Natural killer cell (primary cell): ENCODE measurements at regions not wholly inside any gene's neighbourhood (a gene's known extent, or its start where the extent isn't known, plus 50 kb on each side); places are given as distances from the start of the nearest gene placed in this dataset.

Source experiments
- ATAC-seq, 3 donors: fragments of 150-1000 bp in 2 of 3; fragments of 200-7000 bp in 1 of 3; cut with Tn5 transposase; 1 replicate in 1 of 3; 2 replicates in 2 of 3; pipeline ENCODE4 v1.10.0; 2021; ENCODE audit warnings: mild to moderate bottlenecking in 2 of 3, moderate library complexity in 2 of 3
- DNase-seq, 2 donors: peaks; one replicate each; pipeline versions ENCODE4 v3.0.0 to v3.0.0-alpha.2; 2013 to 2021; ENCODE audit warnings: mixed read lengths in 1 of 2
- H3K27ac ChIP-seq: one replicate; pipeline ENCODE4 v1.5.1; 2013; ENCODE audit warnings: mild to moderate bottlenecking, low read length
- H3K27me3 ChIP-seq: one replicate; pipeline ENCODE4 v1.6.1; 2013; ENCODE audit warnings: low read length; ENCODE audit not compliant: control insufficient read depth, insufficient read depth
- H3K36me3 ChIP-seq: one replicate; pipeline ENCODE4 v1.6.1; 2013; ENCODE audit warnings: low read length; ENCODE audit not compliant: control insufficient read depth, insufficient read depth
- H3K4me1 ChIP-seq: one replicate; pipeline ENCODE4 v1.6.1; 2013; ENCODE audit warnings: low read length; ENCODE audit not compliant: control insufficient read depth, insufficient read depth
- H3K4me3 ChIP-seq: one replicate; pipeline ENCODE4 v1.5.1; 2013; ENCODE audit warnings: low read length
- H3K9me3 ChIP-seq: one replicate; pipeline ENCODE4 v1.6.1; 2013; ENCODE audit warnings: low read length; ENCODE audit not compliant: control insufficient read depth, insufficient read depth
- H3K27ac Mint-ChIP-seq, 2 donors: one replicate each; pipeline ENCODE4 v1.8.0; 2022; ENCODE audit warnings: mild to moderate bottlenecking in 2 of 2, mixed read lengths in 2 of 2, moderate library complexity in 1 of 2
- H3K27me3 Mint-ChIP-seq, 2 donors: one replicate each; pipeline ENCODE4 v1.8.0; 2022; ENCODE audit warnings: low read depth in 2 of 2, mixed read lengths in 2 of 2
- H3K36me3 Mint-ChIP-seq: one replicate; pipeline ENCODE4 v1.8.0; 2022; ENCODE audit warnings: mixed read lengths
- H3K4me1 Mint-ChIP-seq, 2 donors: one replicate each; pipeline ENCODE4 v1.8.0; 2022; ENCODE audit warnings: mixed read lengths in 2 of 2
- H3K4me3 Mint-ChIP-seq: one replicate; pipeline ENCODE4 v1.8.0; 2022; ENCODE audit warnings: mild to moderate bottlenecking, moderate library complexity, mixed read lengths
- H3K9me3 Mint-ChIP-seq, 2 donors: one replicate each; pipeline ENCODE4 v1.8.0; 2022; ENCODE audit warnings: mixed read lengths in 2 of 2
- WGBS: methylation state at CpG from one replicate; pipeline ENCODE4 v1.1.7; 2013; ENCODE audit warnings: missing lambda C conversion rate; ENCODE audit not compliant: insufficient coverage; 5-methylcytosine and 5-hydroxymethylcytosine counted together
- intact Hi-C: fragments of 100-400 bp; cut with micrococcal nuclease; formaldehyde crosslinking; loops from one replicate; pipeline ENCODE4 v1.14.2; 2022
- TF ChIP-seq, protein P1 (sequence below): fragments of 200-600 bp; IDR thresholded peaks from one replicate; pipeline ENCODE4 v1.8.0; 2022; ENCODE audit warnings: antibody characterized with exemption

DNA sequence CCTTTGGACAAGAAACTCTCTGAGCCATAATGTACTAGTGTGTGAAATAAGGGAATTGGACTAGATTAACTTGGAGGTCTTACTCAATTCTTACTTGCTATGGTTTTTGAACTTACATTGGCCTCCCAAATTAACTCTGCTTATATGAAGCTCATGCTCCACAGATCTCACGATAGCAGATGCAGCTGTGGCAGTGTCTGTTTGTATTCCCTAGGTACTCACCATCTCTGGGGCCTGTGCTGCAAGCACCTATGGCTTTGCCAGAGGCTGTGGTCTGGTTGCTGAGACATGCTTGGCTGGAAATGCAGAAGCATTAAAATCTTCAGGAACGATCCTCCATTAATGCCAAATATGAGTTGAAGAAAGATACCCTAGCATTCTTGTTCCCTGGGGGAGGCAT lies 112.8 kb downstream of the MSL3 start:
- H3K4me3 Mint-ChIP-seq = no peak overlapping the region
- intact Hi-C loops = no loop called here
- H3K4me1 Mint-ChIP-seq = no peaks in the 10 kb centered on the region
- H3K27ac ChIP-seq = no peak overlapping the region
- H3K27ac Mint-ChIP-seq = no peak overlapping the region
- no peaks in the 10 kb centered on the region for H3K9me3 ChIP-seq
- TF ChIP-seq, protein P1, sequence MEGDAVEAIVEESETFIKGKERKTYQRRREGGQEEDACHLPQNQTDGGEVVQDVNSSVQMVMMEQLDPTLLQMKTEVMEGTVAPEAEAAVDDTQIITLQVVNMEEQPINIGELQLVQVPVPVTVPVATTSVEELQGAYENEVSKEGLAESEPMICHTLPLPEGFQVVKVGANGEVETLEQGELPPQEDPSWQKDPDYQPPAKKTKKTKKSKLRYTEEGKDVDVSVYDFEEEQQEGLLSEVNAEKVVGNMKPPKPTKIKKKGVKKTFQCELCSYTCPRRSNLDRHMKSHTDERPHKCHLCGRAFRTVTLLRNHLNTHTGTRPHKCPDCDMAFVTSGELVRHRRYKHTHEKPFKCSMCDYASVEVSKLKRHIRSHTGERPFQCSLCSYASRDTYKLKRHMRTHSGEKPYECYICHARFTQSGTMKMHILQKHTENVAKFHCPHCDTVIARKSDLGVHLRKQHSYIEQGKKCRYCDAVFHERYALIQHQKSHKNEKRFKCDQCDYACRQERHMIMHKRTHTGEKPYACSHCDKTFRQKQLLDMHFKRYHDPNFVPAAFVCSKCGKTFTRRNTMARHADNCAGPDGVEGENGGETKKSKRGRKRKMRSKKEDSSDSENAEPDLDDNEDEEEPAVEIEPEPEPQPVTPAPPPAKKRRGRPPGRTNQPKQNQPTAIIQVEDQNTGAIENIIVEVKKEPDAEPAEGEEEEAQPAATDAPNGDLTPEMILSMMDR = no peak
- no peaks in the 10 kb centered on the region for H3K4me1 ChIP-seq
- no peak for DNase-seq
- no peaks in the 10 kb centered on the region for H3K27me3 ChIP-seq
- 58% methylated on average over 2 of the region's 2 CpGs for WGBS
- H3K9me3 Mint-ChIP-seq = peaks cover 0 to 3% of the 10 kb centered on the region in 2 donors
- no peaks in the 10 kb centered on the region for H3K36me3 Mint-ChIP-seq
- H3K27me3 Mint-ChIP-seq = peaks cover 0 to 13% of the 10 kb centered on the region in 2 donors
- no peak overlapping the region for H3K4me3 ChIP-seq
- no peak for ATAC-seq
- no peaks in the 10 kb centered on the region for H3K36me3 ChIP-seq

DNA sequence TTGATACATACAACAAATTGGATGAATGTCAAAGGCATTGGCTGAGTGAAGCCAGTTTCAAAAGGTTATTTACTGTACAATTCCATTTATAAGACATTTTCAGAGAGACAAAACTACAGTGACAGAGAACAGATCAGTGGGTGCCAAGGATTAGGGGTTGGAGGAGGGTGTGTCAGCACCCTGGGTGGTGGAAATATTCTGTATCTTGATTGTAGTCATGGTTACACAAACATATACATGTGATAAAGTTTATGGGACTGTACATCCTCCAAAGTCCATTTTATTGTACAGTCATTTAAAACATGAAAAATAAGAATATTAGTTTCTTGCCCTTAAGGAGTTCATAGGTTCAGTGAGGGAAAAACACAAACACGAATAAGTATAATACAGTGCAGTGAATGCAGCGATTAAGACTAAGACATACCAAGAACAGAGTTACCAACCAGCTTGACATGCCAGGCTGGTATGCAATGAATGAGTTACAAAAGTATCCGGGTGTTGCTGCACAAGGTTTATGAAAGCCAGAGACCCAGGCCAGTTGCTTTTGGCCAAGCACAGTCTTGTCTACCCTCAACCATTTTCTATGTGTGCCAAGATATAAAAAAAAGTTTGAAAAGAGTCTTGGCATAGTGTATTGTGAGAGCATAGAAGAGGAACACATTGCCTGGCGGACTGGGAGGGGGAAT lies 123.6 kb downstream of the MSL3 start:
- H3K27ac Mint-ChIP-seq = no peak overlapping the region
- WGBS = 95% methylated on average over 4 of the region's 4 CpGs

DNA sequence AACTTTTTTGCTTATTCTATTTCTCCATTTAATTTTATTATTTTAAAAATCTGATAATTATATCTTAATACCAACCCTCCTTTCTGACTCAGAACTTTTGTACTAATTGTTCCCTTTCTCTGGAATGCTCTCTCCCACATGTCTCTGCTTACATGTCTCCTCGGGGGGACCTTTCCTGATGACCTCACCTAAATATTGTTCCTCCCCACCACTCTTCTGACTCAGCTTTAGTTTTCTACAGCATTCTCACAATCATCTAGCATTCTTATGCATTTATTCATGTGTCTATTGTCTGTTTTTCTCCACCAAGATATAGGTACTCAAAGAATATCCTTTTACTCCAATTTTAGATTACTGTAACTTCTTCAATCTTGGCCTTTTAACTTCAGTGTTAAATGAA lies 128.7 kb downstream of the MSL3 start:
- Mint-ChIP-seq H3K36me3 (no peaks in the 10 kb centered on the region), H3K27ac (no peak overlapping the region), H3K9me3 (no peaks in the 10 kb centered on the region), H3K4me1 (no peaks in the 10 kb centered on the region), H3K27me3 (no peaks in the 10 kb centered on the region), H3K4me3 (no peak overlapping the region)
- Histone ChIP-seq H3K4me3 (no peak overlapping the region), H3K36me3 (no peaks in the 10 kb centered on the region), H3K27ac (no peak overlapping the region), H3K9me3 (no peaks in the 10 kb centered on the region), H3K27me3 (no peaks in the 10 kb centered on the region), H3K4me1 (no peaks in the 10 kb centered on the region)
- TF ChIP-seq, protein P1 = no peak
- no peak for DNase-seq
- no peak for ATAC-seq
- 84% methylated on average over 1 of the region's 1 CpG for WGBS
- intact Hi-C loops = no loop called here

More for the DNA sequence above, 123.6 kb downstream of the MSL3 start:
- no peaks in the 10 kb centered on the region for H3K9me3 ChIP-seq
- ATAC-seq (no peak), DNase-seq (no peak)
- H3K27me3 Mint-ChIP-seq = no peaks in the 10 kb centered on the region
- no peaks in the 10 kb centered on the region for H3K4me1 Mint-ChIP-seq
- no peak overlapping the region for H3K4me3 Mint-ChIP-seq
- TF ChIP-seq, protein P1 = no peak
- H3K4me1 ChIP-seq = no peaks in the 10 kb centered on the region
- H3K27ac ChIP-seq = no peak overlapping the region
- H3K36me3 Mint-ChIP-seq = no peaks in the 10 kb centered on the region
- intact Hi-C loops = no loop called here
- no peaks in the 10 kb centered on the region for H3K36me3 ChIP-seq
- H3K27me3 ChIP-seq = no peaks in the 10 kb centered on the region
- H3K4me3 ChIP-seq = no peak overlapping the region
- no peaks in the 10 kb centered on the region for H3K9me3 Mint-ChIP-seq

DNA sequence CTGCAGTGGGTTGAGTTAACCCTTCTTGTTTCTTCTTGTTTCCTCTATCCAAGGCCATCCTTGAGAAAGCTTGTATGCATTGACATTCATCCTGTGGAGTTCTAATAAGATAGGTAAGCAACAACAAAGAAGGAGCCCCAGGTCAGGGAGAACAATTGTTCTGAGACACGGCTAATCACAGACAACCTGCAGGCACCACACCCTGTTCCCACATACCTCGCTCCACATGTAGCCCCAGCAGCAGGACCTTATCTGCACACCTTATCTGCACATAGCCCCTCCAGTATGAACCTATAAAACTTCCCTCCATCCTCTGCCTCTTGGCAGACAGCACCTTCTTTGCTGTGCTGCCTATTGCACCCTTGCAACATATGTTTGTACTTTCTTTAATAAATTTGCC lies 129.1 kb downstream of the MSL3 start:
- no peaks in the 10 kb centered on the region for H3K27me3 Mint-ChIP-seq
- H3K27ac ChIP-seq = no peak overlapping the region
- intact Hi-C loops = no loop called here

More for the DNA sequence above, 129.1 kb downstream of the MSL3 start:
- 68% methylated on average over 2 of the region's 2 CpGs for WGBS
- ATAC-seq = no peak
- Mint-ChIP-seq H3K36me3 (no peaks in the 10 kb centered on the region), H3K9me3 (no peaks in the 10 kb centered on the region), H3K4me1 (no peaks in the 10 kb centered on the region), H3K27ac (no peak overlapping the region), H3K4me3 (no peak overlapping the region)
- Histone ChIP-seq H3K27me3 (no peaks in the 10 kb centered on the region), H3K4me1 (no peaks in the 10 kb centered on the region), H3K9me3 (no peaks in the 10 kb centered on the region), H3K4me3 (no peak overlapping the region), H3K36me3 (no peaks in the 10 kb centered on the region)
- no peak for DNase-seq
- TF ChIP-seq, protein P1 = no peak
